Uterus (tissue), 2 donors: ENCODE measurements at regions not wholly inside any gene's neighbourhood (a gene's known extent, or its start where the extent isn't known, plus 50 kb on each side); places are given as distances from the start of the nearest gene placed in this dataset.

Experiments used
- POLR2A ChIP-seq, 2 donors: fragments of 450-650 bp; IDR thresholded peaks; one replicate each; pipeline ENCODE4 v1.6.1; 2016; ENCODE audit warnings: antibody characterized with exemption in 2 of 2, mild to moderate bottlenecking in 1 of 2, moderate library complexity in 1 of 2
- TF ChIP-seq, protein P1 (sequence below), 4 experiments: fragments of 200-600 bp in 2 of 4; fragments of 450-650 bp in 2 of 4; sonication (generic) in 2 of 4; IDR thresholded peaks; one replicate each; pipeline ENCODE4 v1.5.1; 2016 to 2019; ENCODE audit warnings: antibody characterized with exemption in 4 of 4, mild to moderate bottlenecking in 2 of 4, moderate library complexity in 1 of 4

DNA sequence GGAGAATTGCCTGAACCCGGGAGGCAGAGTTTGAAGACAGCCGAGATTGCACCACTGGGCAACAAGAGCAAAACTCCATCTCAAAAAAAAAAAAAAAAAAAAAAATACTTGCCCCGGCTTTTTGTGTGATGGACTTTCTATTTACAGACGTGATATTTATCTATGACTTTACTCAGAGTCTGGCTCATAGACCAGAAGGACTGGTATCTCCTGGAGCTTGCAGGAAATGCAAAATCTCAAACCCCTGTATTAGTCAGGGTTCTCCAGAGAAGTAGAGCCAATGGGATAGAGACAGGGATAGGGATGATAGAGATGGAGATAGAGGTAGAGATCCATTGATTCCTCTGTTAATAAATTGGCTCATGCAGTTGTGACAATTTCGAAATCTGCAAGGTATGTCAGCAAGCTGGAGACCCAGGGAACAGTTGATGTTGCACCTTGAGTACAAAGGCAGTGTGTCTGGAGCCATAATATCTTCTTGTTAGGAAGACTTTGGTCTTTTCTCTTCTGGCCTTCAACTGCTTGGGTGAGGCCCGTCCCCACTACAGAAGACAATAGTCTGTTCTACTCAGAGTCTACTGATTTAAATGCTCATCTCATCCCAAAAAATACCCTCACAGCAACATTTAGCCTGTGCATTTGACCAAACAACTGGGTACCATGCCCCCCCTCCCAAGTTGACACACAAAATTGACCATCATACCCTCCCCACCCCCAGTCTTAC lies 195.4 kb upstream of the MSX2 start:
- TF ChIP-seq POLR2A (IDR thresholded peaks at IDR 0.05): no peak
- TF ChIP-seq, protein P1, sequence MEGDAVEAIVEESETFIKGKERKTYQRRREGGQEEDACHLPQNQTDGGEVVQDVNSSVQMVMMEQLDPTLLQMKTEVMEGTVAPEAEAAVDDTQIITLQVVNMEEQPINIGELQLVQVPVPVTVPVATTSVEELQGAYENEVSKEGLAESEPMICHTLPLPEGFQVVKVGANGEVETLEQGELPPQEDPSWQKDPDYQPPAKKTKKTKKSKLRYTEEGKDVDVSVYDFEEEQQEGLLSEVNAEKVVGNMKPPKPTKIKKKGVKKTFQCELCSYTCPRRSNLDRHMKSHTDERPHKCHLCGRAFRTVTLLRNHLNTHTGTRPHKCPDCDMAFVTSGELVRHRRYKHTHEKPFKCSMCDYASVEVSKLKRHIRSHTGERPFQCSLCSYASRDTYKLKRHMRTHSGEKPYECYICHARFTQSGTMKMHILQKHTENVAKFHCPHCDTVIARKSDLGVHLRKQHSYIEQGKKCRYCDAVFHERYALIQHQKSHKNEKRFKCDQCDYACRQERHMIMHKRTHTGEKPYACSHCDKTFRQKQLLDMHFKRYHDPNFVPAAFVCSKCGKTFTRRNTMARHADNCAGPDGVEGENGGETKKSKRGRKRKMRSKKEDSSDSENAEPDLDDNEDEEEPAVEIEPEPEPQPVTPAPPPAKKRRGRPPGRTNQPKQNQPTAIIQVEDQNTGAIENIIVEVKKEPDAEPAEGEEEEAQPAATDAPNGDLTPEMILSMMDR (IDR thresholded peaks at IDR 0.05): no peak
